ENCODE measurements at regions not wholly inside any gene's neighbourhood (a gene's known extent, or its start where the extent isn't known, plus 50 kb on each side); places are given as distances from the start of the nearest gene placed in this dataset.

- TF ChIP-seq CTCF (IDR thresholded peaks at IDR 0.05) (no peak), POLR2AphosphoS5 (IDR thresholded peaks at IDR 0.05) (no peak)
These were observed 67.9 kb upstream of the CFAP46 start for GRCh38 chr10:133010095-133010842.
